ENCODE measurements at regions not wholly inside any gene's neighbourhood (a gene's known extent, or its start where the extent isn't known, plus 50 kb on each side); places are given as distances from the start of the nearest gene placed in this dataset.
"Not testable (repeated sequence)": the region's sequence is repeated elsewhere in the genome, so short reads cannot be mapped to it uniquely, and the experiment has no call there.

DNA sequence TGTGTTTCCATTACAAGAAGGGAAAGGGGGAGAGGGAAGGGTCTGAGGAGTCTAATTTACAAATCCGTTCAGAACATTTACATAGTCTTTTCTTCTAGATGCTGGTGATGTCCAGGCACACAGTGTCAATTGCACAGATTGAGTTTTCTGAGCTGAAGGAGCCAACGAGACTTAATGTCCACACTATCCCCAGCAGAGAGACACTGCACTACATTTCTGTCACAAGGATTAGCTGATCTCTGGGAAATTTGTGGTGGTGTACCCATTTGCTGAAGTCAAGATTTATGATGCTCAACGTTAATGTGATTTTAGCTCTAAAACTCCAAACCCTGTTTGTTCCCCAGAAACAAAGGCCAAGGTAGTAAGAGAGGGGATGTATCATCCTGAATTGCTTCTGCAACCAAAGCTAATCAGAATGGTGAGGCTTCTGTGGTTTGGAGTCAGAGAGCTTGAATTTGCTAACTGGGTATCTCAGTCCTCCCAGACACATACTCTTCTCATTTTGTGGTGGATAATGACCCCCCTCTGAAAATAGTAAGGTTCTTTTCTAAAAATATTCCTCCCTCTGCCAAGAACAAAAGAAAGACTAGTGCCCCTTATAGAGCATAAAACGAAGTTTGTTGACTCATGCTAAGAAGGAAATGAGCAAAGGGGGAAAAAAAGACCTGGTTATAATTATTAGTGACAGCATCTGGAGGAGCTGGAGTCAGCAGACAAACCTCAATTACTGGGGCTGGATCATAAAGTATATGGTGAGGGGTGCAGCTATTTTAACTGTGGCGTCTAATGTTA is 416.9 kb downstream of the PSAT1 start:
- peak; percentile 90 for DNase-seq (ENCODE audit: low read depth)

DNA sequence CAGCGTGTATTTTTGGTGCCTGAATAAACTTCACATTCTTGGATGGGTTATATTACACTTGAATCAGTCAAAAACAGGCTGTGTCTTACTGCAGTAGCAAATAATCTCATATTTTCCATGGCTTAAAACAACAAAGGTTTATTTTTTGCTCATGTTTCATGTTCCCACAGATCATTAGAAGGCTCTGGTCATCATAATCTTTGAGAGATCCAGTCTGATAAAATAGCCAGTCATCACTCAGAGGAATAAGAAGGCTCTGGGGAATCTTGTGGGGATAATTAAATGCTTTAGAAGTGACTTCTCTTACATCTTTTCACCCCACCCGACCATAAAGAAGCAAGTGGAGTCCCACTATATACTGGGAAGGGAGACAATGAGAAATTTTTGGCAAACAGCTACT is 417.7 kb downstream of the PSAT1 start:
- peak; percentile 87 for DNase-seq (ENCODE audit: low read depth)

DNA sequence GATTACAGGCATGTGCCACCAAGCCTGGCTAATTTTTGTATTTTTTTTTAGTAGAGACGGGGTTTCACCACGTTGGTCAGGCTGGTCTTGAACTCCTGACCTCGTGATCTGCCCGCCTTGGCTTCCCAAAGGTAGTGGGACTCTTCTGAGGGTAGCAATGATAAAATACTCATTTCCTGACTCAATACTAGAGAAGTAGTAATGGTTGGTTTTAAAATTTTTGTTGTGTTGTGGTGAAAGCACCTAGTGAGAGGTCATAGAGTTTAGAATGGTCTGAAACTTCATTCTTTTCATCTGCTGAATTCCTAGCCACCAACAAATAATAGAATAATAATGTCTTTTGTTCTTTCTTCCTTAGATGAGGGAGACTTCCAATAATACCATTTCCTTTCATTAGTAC is 422.1 kb downstream of the PSAT1 start:
- not testable (repeated sequence) for DNase-seq (ENCODE audit: low read depth)

DNA sequence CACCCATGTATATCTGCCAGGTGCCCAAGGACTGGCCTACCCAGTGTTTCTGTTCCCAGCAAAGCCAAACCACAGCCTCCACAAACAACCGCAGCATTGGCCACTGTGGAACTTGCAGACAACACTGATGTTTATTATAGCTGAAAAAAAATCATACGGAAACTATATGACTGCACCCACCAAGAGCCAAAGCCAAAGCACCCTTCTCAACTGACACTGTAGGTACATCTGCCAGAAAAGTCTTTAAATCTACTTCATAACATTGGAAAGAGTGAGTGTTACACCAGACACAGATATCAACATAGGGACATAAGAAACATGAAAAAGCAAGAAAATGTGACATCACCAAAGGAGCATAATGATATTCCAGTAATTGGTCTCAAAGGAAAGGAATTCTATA is 428.0 kb downstream of the PSAT1 start:
- DNase-seq (ENCODE audit: low read depth), result no peak

DNA sequence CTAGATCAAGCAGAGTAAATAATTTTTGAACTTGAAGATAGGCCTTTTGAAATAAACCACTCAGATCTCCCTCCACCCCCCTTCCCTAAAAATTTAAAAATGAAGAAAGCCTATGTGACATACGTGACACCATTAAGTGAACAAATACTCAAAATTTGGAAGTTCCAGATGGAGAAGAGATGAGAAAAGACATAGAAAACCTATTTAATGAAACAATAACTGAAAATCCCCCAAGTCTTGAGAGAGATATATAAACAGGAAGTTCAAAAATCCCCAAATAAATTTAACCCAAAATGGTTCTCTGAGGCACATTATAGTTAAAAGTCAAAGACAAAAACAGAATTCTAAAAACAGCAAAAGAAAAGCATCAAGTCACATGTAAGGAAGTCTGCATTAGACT is 428.6 kb downstream of the PSAT1 start:
- no peak for DNase-seq (ENCODE audit: low read depth)

DNA sequence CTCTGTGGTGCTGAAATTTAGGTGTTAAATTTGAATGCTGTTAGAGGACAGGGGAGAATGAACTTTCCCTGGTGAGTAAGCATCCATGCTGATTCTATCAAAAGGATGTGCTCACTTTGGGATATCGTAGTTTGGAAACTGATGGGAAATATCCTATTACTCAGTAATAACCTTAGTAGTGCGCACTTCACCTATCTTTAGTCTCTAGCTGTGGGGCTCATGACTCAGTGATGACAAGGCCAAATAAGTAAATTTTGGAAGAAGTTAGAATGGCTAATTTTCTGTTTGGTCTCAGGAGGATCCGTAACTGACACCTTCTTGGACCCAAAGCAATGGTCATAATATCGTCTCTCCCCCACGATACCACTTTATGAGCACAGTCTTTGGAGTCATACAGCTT is 448.4 kb downstream of the PSAT1 start:
- peak; percentile 87 for DNase-seq (ENCODE audit: low read depth)

DNA sequence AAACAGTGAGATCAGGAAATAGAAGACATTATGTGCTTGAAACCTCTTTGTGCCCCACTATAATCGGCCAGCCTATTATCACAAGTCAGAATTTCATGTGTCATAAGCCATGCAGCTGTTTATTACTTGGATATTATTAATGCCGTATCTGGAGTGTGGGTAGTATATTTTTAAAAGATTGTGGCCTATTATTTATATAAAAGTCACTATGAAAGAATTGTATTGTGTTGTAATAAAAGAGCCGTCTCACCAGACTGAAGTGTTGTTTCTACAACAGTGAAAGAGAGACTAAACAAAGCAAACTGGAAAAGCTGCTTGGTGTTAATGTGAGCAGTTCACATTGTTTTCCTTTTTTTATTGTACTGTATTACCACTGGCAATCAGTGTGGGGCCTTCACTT is 449.1 kb downstream of the PSAT1 start:
- DNase-seq (ENCODE audit: low read depth), result peak; percentile 74

DNA sequence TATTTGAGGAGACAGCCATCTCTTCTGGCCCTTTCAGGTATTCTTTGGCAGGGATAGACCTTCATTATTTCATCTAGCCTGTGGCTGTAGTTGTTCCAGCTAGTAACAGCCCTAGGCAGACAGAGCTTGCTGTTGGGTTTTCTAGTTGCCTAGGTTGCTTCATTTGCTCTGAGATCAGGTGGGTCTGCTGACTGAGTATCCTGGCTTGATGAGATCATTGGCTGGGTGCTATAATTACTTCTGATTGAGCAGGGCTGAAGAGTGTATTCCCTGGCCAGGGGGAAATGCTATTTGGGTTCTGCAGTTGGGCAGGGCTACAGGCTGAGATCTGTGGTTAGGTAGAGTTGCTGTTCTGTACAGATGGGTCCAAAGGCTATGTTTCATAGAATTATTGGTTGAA is 456.1 kb downstream of the PSAT1 start:
- DNase-seq (ENCODE audit: low read depth), result no peak

DNA sequence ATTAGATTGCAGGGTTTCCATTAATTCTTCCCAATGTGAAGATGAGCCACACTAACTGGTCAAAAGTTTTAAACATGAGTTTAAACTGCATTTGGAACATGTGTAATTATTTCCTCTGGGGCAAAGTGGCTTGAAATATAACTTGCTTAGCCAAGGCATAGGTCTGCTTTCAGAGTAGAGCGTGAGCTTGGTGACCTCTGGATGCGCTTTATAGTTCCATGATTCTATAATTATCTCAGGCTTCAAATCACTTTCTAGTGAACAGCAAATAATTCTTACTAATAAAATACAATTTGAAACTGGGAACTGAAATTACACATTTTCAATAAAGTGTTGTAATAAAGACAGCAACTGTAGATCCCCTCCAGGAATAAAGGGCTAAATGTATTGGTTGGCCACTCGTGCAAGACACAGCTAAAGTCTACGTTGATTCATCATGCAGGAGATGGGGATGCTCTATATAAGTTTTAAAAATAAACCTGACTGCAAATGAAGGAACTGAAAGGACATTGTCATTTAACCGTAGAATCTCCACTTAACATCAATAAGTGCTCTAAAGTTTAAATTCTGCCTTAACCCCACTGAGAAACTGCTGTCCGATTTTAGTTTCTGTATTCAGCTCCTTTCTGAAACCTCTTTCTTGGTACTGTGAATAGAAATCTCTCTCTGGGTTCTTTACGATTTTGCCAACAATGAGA is 460.0 kb downstream of the PSAT1 start:
- DNase-seq (ENCODE audit: low read depth), result no peak

DNA sequence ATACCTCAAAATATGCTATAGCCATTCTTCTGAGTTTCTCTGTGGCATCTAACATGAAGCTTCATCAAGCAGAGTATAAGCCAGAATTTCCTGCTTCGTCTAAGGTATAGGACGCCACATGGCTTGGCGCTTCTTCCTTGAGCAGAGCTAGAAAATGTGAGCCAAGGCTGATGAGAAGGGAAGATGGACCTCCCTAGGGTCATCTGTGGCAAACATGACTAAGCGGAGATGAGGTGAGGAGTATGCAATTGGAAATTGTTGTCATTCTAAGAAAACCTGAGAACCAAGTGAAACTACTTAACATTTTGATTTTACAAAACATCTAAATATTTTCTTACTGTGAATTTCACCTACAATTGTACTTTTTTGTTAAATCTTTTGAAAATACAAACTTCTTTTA is 466.5 kb downstream of the PSAT1 start:
- no peak for DNase-seq (ENCODE audit: low read depth)

DNA sequence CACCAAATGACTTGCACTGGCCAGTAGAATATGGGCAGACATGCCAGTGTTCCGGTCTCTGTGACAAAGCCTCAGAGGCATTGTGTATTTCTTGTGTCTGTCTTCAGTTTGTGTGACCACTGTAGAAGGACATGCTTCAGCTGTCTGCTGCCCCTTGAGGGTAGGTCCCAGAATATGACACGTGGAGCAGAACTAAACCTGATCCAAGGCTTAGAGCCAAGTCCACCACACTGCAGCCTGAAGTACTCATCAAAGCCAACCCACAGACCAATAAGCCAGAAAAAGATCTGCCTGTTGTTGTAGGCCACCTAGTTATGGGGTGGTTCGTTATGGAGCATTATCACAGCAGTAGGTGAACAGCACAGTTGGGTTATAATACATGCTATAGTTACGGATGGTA is 468.9 kb downstream of the PSAT1 start:
- no peak for DNase-seq (ENCODE audit: low read depth)

DNA sequence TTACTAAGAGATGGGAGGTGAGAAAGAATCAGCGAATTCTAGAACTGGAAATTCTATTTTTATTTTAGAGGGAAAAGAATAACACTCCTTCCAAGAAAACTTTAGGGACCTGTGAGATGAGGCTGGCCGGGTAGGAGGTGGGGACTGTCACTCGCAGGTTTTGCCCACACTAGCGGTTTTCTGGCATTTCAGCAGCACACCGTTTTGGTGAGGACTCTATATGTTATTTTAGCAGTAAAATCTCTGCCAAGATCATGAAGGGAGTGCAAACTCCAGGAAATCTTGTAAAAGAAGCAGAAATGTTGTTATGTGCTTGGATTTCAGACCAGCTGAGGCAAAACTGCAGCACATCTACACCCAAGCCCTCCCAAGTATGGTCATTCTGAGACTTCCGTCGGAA is 470.6 kb downstream of the PSAT1 start:
- DNase-seq (ENCODE audit: low read depth), result no peak

DNA sequence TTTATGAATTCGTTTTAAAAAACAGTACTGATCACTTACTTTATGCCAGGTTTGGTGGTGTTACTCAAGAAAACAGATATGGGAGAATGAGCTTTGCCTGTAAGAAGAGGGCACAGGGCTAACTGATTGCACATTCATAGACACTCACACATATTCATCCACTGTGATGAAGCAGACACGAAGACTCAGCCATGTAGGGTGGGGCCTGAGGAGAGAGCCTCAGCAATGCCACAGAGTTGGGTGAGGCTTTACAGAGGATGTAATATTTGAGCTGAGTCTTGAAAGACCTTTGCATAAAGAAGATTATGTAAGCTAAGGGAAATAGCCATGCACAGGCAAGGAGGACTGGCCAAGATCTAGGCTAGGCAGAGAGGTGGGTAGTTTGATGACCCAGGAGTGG is 472.8 kb downstream of the PSAT1 start:
- DNase-seq (ENCODE audit: low read depth), result no peak

DNA sequence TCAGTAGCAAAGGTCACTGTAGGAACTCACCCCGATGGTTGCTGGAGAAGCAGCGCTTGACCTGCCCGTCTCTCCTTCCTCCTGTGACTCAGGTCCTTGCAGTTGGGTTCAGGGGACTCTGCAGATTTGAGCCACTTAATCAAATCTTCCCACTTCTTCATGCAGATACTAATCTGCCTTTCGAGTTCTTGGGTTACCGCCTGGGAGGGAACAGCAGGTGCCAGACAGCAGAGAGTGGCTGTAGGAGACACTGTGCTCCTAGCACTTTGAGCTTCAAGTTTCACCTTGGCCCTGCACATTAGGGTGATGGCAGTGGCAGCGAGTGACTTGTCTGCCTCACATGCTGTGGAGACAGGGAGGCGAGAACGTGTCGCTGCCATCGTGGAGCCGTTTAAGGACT is 478.3 kb downstream of the PSAT1 start:
- DNase-seq (ENCODE audit: low read depth), result no peak

DNA sequence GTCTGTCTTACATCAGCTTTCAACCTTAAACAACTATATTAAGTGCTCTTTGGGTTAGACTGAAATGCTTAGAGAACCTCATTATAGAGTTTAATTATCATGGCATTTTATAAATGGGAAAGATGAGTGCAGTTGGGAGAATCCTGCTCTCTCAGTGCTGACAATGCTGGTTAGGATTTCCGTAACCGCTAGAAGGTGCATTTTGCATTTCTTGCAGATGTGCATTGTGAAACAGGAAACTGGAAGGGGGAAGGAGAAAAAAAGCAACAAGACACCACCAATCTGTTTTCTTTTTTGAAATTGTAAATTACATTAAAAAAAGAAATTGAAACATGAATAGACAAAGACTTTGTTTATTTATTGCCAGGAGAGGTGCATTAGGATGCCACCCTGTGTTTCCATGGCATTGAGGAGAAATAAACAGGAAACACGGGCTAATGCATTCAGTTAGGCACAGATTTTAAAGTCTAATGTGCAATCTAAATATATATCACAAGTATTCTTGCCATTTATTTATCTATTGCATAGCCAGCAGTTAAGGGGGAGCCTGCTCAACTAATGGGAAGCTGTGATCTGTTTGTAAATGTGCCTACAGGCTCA is 478.9 kb downstream of the PSAT1 start:
- peak; percentile 37 for DNase-seq (ENCODE audit: low read depth)

DNA sequence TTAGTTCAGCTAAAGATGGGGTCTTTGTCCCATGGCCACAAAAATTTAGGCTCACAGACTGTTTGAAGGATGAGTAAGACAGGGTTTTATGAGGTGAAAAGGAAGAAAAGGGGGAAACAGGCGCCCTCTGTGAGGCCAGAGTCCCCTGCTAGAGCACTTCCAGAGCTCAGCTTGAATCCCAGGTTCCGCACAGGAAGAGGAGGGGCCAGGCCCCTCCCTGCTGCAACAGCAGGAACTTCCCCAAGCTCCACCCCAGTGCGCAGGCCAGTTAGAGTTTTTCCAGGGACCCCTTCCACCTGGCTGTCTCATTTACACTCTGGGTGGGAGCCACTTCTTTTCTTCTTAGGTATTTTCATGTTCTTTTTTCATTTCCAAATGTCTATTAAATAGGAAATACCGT is 480.8 kb downstream of the PSAT1 start:
- peak; percentile 54 for DNase-seq (ENCODE audit: low read depth)

DNA sequence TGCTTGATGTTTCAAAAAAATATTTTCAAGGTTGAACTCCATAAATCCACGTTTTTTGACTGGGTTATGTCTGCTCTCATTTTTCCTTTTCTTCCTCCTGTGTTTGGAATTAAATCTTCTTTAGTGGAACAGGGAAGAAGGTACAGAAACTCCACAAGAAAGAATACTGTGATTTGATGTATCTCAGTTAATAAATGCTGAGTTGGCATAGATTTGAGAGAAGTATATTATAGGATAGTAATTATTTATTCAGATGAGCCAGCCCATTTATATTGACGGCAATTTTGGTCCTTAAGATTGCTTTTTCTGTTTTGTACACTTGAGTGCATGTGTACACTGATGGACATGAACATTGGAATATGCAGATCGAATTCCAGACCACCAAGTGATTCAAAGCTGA is 481.4 kb downstream of the PSAT1 start:
- no peak for DNase-seq (ENCODE audit: low read depth)

DNA sequence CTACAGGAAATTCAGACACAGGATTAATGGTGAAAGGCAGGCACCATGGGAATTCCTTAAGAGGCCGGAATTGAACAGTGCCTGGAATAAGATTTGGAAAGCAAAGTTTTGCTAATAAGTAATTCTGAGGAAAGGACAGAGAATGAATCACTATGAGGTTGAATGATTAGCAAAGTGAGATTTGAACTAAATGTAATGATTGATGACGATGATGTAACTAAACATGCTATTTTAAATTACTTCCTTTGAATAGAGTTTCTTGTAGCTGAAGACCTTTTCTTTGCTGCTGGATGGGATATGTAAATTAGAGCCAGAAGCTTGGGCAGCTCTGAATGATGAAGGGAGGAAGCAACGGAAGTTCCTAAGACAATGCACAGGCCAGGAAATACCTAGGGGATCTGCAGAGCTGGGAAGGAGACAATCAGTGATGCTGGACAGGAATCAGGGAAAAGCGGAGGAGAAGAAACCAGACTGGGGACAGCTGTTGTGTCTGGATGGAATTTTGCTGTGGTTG is 482.0 kb downstream of the PSAT1 start:
- no peak for DNase-seq (ENCODE audit: low read depth)

DNA sequence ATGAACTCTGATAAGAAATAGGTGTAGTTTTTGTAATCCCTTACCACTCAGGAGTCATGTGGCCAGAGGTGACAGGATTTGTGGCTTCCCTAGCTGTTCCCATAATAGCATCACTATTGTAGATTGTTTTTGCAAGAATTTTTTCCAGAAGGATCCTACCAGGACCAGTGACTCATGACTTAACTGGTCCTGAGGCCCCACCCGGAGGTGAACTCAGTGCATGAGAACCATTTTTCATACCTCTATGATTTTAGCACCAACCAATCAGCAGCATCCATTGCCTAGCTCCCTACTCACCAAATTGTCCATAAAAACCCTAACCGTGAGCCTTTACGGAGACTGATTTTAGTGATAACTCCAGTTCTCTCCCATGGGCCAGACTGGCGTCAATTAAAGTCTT is 484.8 kb downstream of the PSAT1 start:
- DNase-seq (ENCODE audit: low read depth), result peak; percentile 79

DNA sequence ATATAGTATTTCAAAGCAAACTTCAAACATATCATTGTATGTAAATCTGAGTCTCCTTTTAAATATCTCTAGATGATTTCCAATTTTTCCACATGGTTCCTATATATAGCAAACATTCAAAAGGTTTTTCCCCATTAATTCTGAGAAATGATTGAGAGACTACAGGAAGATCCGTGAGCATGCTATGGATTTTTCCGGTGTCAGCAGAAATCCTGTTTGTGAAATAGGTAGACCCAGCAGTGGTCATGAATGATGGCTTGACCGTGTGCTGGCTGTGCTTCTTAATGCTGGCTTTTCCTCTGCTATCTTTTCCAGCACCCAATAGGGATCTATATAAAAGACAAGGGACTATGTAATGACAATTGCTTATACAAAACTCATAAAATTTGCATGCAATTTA is 485.3 kb downstream of the PSAT1 start:
- no peak for DNase-seq (ENCODE audit: low read depth)

DNA sequence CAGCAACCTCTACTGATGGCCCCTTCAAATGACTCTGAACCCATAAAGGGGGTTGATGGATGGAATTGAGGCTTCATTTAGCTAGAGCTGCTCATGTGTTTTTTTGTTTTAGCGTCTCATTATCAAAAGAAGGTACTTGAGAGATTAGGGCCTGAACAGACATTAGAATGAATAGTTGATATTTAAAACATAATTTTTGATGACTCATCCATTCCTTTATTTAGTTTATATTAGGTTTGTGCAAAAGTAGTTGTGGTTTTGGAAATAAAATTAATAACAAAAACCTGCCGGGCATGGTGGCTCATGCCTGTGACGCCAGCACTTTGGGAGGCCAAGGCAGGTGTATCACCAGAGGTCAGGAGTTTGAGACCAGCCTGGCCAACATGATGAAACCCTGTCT is 485.9 kb downstream of the PSAT1 start:
- no peak for DNase-seq (ENCODE audit: low read depth)

DNA sequence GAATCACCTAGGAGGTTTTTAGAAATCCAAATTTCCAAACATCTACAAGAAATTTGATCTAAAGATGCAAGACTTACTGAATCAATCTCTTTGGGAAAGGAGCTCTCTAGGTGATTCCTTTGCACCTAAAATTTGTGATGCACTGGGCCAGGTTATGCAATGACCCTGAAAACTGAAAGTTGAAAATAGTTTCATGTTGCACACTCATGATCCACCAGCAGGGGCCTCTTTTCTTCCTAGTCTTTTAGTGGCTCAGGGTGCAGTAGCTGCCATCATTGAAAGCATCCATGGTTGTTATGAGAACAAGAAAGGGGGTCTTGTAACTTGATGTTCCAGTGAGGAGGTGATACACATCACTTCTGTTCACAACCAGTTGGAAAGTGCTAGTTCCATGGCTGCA is 486.8 kb downstream of the PSAT1 start:
- DNase-seq (ENCODE audit: low read depth), result peak; percentile 47

DNA sequence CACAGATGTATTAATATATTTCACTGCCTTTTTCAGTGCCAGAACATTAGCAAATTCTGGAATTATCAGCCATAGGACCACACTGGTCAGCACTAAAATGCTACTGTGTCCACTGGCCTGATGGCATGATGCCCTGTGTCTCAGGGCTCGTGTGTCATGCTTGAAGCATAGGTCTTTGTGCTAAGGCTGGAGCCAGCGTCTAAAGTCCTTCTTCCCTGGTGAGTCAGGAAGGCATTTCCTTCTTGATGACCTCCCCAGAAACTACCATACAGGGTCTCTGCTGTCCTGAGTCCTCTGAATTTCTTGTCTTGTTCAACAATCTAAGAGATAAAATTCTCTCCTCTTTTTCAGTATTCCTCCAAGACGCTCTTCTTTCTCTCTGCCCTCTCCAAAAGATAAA is 489.9 kb downstream of the PSAT1 start:
- DNase-seq (ENCODE audit: low read depth), result peak; percentile 94

Data from M059J (cell line).